ENCODE measurements at regions not wholly inside any gene's neighbourhood (a gene's known extent, or its start where the extent isn't known, plus 50 kb on each side); places are given as distances from the start of the nearest gene placed in this dataset.

DNA sequence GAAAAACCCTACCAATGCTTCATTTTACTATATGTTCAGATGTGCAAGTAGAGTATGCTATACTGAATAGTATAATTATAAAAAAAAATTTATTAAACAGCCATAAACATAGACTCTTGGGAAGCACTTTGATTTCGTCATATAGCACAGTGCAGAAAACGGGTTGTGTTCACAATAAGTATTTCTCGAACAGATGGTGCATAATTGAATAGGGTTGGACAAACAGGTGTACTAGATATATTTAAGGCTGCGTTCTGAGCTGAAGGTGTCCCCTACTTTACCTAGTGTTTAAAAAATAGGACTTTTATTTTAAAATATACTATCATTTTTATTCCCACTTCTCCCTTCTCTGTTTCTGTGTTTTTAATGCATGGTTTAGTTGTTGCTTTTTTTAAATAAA, 841.5 kb downstream of the ANKRD7 start:
- TF ChIP-seq, protein P1, sequence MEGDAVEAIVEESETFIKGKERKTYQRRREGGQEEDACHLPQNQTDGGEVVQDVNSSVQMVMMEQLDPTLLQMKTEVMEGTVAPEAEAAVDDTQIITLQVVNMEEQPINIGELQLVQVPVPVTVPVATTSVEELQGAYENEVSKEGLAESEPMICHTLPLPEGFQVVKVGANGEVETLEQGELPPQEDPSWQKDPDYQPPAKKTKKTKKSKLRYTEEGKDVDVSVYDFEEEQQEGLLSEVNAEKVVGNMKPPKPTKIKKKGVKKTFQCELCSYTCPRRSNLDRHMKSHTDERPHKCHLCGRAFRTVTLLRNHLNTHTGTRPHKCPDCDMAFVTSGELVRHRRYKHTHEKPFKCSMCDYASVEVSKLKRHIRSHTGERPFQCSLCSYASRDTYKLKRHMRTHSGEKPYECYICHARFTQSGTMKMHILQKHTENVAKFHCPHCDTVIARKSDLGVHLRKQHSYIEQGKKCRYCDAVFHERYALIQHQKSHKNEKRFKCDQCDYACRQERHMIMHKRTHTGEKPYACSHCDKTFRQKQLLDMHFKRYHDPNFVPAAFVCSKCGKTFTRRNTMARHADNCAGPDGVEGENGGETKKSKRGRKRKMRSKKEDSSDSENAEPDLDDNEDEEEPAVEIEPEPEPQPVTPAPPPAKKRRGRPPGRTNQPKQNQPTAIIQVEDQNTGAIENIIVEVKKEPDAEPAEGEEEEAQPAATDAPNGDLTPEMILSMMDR (IDR thresholded peaks at IDR 0.05), result no peak
- TF ChIP-seq POLR2A (IDR thresholded peaks at IDR 0.05), result no peak

All from heart left ventricle (tissue), 13 donors.